ENCODE measurements at regions not wholly inside any gene's neighbourhood (a gene's known extent, or its start where the extent isn't known, plus 50 kb on each side); places are given as distances from the start of the nearest gene placed in this dataset.

DNA sequence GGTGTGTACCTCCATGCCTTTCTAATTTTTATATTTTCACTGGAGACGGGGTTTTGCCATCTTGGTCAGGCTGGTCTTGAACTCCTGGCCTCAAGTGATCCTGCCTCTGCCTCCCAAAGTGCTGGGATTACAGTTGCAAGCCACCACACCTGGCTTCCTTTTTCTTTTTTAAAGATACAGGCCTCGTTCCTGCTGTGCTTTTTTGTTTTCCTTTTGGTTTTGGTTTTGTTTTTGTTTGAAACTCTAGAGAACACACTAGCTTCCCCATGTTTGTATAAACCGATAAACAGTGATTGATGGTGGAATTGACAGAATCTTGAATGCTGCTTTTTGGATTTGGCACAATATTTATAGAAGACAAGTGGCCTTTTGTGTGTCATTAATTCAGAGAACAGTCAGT lies 1603.4 kb downstream of the MAT2B start:
- TF ChIP-seq, protein P1, sequence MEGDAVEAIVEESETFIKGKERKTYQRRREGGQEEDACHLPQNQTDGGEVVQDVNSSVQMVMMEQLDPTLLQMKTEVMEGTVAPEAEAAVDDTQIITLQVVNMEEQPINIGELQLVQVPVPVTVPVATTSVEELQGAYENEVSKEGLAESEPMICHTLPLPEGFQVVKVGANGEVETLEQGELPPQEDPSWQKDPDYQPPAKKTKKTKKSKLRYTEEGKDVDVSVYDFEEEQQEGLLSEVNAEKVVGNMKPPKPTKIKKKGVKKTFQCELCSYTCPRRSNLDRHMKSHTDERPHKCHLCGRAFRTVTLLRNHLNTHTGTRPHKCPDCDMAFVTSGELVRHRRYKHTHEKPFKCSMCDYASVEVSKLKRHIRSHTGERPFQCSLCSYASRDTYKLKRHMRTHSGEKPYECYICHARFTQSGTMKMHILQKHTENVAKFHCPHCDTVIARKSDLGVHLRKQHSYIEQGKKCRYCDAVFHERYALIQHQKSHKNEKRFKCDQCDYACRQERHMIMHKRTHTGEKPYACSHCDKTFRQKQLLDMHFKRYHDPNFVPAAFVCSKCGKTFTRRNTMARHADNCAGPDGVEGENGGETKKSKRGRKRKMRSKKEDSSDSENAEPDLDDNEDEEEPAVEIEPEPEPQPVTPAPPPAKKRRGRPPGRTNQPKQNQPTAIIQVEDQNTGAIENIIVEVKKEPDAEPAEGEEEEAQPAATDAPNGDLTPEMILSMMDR (IDR thresholded peaks at IDR 0.05; ENCODE audit: low read depth, low read length, missing control alignments) = no peak
- no peak overlapping the region for H3K4me3 ChIP-seq (replicated peaks; ENCODE audit: low read depth, low read length)
- no peak for DNase-seq (ENCODE audit: extremely low read depth, low read depth)

DNA sequence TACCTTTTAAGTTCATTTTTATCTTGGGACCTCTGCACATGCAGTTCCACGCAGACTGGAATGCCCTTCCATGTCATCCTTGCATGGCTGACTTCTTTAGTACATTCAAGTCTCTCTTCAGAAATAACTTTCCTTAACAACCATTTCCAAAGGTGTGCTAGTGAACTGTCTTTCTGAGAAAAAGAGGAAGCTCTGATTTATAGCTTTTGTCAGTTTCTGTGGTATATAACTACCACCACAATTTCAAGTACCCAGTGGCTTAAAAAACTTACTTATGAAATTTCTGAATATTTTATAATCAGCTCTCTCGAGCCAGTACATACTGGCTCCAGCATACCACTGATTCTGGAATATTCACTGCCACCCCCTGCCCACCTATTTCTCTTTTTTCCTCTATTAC lies 1613.8 kb downstream of the MAT2B start:
- no peak for DNase-seq (ENCODE audit: extremely low read depth, low read depth)
- TF ChIP-seq, protein P1 (IDR thresholded peaks at IDR 0.05; ENCODE audit: low read depth, low read length, missing control alignments) = no peak
- H3K4me3 ChIP-seq (replicated peaks; ENCODE audit: low read depth, low read length) = no peak overlapping the region

DNA sequence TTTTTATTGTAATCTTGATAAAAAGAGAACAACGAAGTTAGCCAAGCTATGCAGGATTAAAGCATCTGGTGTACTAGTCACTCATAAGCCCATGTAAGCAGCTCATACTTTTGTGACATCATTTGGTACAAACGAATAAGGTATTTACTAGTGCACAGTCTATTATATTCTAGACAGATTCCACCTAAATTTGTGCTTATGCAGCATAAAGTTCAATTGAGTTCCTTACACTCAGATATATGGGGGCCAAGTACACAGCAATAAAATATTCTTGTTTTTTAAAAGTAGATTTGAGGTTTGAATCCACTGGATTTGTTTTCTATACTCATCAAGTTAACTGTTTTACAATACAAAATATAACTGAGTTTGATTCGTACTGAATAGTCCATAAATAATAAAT lies 1621.2 kb downstream of the MAT2B start:
- no peak for DNase-seq (ENCODE audit: extremely low read depth, low read depth)
- TF ChIP-seq, protein P1 (IDR thresholded peaks at IDR 0.05; ENCODE audit: low read depth, low read length, missing control alignments) = no peak

DNA sequence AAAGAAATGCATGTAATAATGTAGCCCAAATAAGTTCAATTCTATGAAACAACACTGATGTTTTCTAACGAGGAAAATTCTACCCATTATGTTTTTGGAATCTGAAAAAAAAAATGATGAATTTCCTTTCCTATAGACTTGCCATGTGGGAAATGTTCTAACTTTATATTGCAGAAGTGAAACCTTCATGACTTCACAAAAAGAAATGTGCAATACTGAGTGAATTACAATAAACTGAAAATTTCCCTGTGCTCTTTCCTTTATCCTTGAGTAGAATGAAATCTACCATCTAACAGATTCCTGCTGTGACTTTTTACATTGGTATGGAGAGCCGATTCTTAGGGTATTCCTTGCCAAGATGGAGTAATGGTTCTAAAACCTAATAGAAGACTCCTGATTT lies 1622.5 kb downstream of the MAT2B start:
- no peak overlapping the region for H3K4me3 ChIP-seq (replicated peaks; ENCODE audit: low read depth, low read length)
- TF ChIP-seq, protein P1 (IDR thresholded peaks at IDR 0.05; ENCODE audit: low read depth, low read length, missing control alignments) = no peak
- no peak for DNase-seq (ENCODE audit: extremely low read depth, low read depth)

More for the DNA sequence above, 1621.2 kb downstream of the MAT2B start:
- no peak overlapping the region for H3K4me3 ChIP-seq (replicated peaks; ENCODE audit: low read depth, low read length)

DNA sequence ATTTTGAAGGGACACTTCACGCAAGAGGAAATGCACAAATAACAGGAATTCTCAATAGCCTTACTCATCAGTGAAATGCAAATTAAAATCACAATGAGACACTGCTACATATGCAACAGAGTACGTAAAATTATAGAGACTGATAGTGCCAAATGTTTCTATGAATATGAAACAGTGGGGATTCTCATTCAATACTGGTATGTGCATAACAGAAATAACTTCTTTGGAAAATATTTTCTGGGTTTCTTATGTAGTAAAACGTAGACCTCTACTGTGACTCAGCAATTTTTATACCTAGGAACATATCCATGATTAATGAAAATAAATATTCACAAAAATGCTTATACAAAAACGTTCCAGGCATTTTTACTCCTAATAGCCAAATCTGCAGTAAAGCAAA lies 1625.2 kb downstream of the MAT2B start:
- TF ChIP-seq, protein P1 (IDR thresholded peaks at IDR 0.05; ENCODE audit: low read depth, low read length, missing control alignments) = no peak
- no peak overlapping the region for H3K4me3 ChIP-seq (replicated peaks; ENCODE audit: low read depth, low read length)

DNA sequence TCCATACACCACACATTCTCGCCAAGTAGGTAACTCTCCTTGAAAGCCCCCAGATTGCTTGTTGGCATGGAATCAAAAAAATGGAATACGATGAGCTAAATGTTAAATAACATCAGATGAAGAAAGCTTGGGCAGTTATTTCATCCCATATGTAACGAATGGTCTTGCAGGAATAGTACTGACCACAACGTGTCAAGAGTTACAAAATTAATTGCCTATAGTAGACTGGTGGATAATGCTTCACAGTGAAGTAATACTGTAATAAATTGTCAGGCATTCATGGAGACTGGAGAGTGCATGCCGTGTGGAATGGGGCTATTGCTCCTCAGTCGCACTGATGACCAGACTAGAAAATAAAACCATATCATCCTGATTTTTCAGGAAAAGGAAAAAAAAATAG lies 1628.7 kb downstream of the MAT2B start:
- TF ChIP-seq, protein P1 (IDR thresholded peaks at IDR 0.05; ENCODE audit: low read depth, low read length, missing control alignments) = no peak

More for the DNA sequence above, 1625.2 kb downstream of the MAT2B start:
- no peak for DNase-seq (ENCODE audit: extremely low read depth, low read depth)

DNA sequence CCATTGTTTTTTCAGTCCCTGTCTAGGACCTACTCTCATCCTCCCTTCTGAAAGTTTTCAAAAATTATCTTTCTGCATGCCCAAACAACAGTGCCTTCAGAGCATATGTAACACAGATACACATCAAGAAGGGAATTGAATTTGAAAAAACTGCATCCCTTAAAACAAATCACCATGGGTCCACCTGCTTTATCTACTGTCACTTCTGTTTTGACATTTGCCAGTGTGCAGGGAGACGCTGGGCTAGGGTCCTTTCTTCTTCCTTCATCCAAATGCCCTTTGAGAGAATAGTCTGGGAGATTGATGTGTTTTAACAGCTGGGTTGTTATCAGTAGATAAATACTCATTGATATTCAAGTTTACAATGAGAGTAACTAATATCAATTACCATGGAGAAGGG lies 1630.1 kb downstream of the MAT2B start:
- no peak overlapping the region for H3K4me3 ChIP-seq (replicated peaks; ENCODE audit: low read depth, low read length)
- TF ChIP-seq, protein P1 (IDR thresholded peaks at IDR 0.05; ENCODE audit: low read depth, low read length, missing control alignments) = no peak
- no peak for DNase-seq (ENCODE audit: extremely low read depth, low read depth)

More for the DNA sequence above, 1628.7 kb downstream of the MAT2B start:
- no peak overlapping the region for H3K4me3 ChIP-seq (replicated peaks; ENCODE audit: low read depth, low read length)
- DNase-seq (ENCODE audit: extremely low read depth, low read depth) = no peak
